HuH-7 (cell line): ENCODE measurements at regions not wholly inside any gene's neighbourhood (a gene's known extent, or its start where the extent isn't known, plus 50 kb on each side); places are given as distances from the start of the nearest gene placed in this dataset.

ENCODE experiments used
- DNase-seq: peaks from one replicate; pipeline ENCODE4 v3.0.0; 2011; ENCODE audit warnings: low spot score

GRCh38 chr3:144229330-144229729 lies 257.7 kb downstream of the DIPK2A start:
- no peak for DNase-seq

GRCh38 chr3:144229953-144230352 lies 258.3 kb downstream of the DIPK2A start:
- DNase-seq: no peak

GRCh38 chr3:144235489-144235888 lies 263.9 kb downstream of the DIPK2A start:
- DNase-seq: no peak

GRCh38 chr3:144237351-144237750 lies 265.7 kb downstream of the DIPK2A start:
- no peak for DNase-seq

GRCh38 chr3:144241404-144241803 lies 269.8 kb downstream of the DIPK2A start:
- DNase-seq: no peak

GRCh38 chr3:144242747-144243146 lies 271.1 kb downstream of the DIPK2A start:
- DNase-seq: no peak

- DNase-seq: no peak
Measured at GRCh38 chr3:144244662-144245061, 273.0 kb downstream of the DIPK2A start.

- DNase-seq: no peak
Measured at GRCh38 chr3:144252896-144253295, 281.3 kb downstream of the DIPK2A start.

GRCh38 chr3:144257381-144257780 lies 285.8 kb downstream of the DIPK2A start:
- no peak for DNase-seq

- DNase-seq: no peak
Measured at GRCh38 chr3:144259267-144259666, 287.6 kb downstream of the DIPK2A start.

GRCh38 chr3:144263706-144264105 lies 292.1 kb downstream of the DIPK2A start:
- DNase-seq: no peak

- DNase-seq: no peak
Measured at GRCh38 chr3:144264350-144264749, 292.7 kb downstream of the DIPK2A start.

- no peak for DNase-seq
Measured at GRCh38 chr3:144264794-144265193, 293.2 kb downstream of the DIPK2A start.

- no peak for DNase-seq
Measured at GRCh38 chr3:144265542-144266100, 294.0 kb downstream of the DIPK2A start.

GRCh38 chr3:144270100-144270499 lies 298.5 kb downstream of the DIPK2A start:
- no peak for DNase-seq

GRCh38 chr3:144272680-144273079 lies 301.1 kb downstream of the DIPK2A start:
- DNase-seq: no peak

- DNase-seq: no peak
Measured at GRCh38 chr3:144273601-144274000, 302.0 kb downstream of the DIPK2A start.

GRCh38 chr3:144275005-144275404 lies 303.4 kb downstream of the DIPK2A start:
- no peak for DNase-seq

GRCh38 chr3:144282313-144282712 lies 310.7 kb downstream of the DIPK2A start:
- no peak for DNase-seq

GRCh38 chr3:144286235-144286910 lies 314.8 kb downstream of the DIPK2A start:
- DNase-seq: no peak

- DNase-seq: no peak
Measured at GRCh38 chr3:144287001-144287400, 315.4 kb downstream of the DIPK2A start.

- no peak for DNase-seq
Measured at GRCh38 chr3:144289057-144289456, 317.4 kb downstream of the DIPK2A start.

- no peak for DNase-seq
Measured at GRCh38 chr3:144294659-144295538, 323.3 kb downstream of the DIPK2A start.
